Thymus (tissue), 11 donors: ENCODE measurements at regions not wholly inside any gene's neighbourhood (a gene's known extent, or its start where the extent isn't known, plus 50 kb on each side); places are given as distances from the start of the nearest gene placed in this dataset.

Source experiments
- DNase-seq, 9 donors: peaks; one replicate each; pipeline ENCODE4 v3.0.0-alpha.2; 2013; ENCODE audit warnings: low spot score in 9 of 9, low read depth in 6 of 9, missing footprints in 1 of 9
- H3K27ac ChIP-seq, 2 donors: one replicate each; pipeline ENCODE4 v1.5.1; 2013; ENCODE audit warnings: control low read depth in 1 of 2, low read depth in 1 of 2, low read length in 1 of 2, mild to moderate bottlenecking in 1 of 2, moderate library complexity in 1 of 2
- H3K27me3 ChIP-seq, 2 donors: one replicate each; pipeline ENCODE4 v1.5.1; 2013; ENCODE audit warnings: low read length in 1 of 2; ENCODE audit not compliant: control insufficient read depth in 2 of 2, insufficient read depth in 1 of 2
- H3K36me3 ChIP-seq, 2 donors: one replicate each; pipeline ENCODE4 v1.5.1; 2013; ENCODE audit warnings: low read length in 1 of 2, mild to moderate bottlenecking in 1 of 2, moderate library complexity in 1 of 2; ENCODE audit not compliant: control insufficient read depth in 2 of 2, insufficient read depth in 2 of 2
- H3K4me1 ChIP-seq, 2 donors: one replicate each; pipeline ENCODE4 v1.5.1; 2013; ENCODE audit warnings: low read length in 2 of 2; ENCODE audit not compliant: control insufficient read depth in 2 of 2, insufficient read depth in 2 of 2
- H3K4me3 ChIP-seq, 2 donors: one replicate each; pipeline ENCODE4 v1.5.1; 2013; ENCODE audit warnings: low read length in 2 of 2, control low read depth in 1 of 2, mild to moderate bottlenecking in 1 of 2
- H3K9me3 ChIP-seq, 2 donors: one replicate each; pipeline ENCODE4 v1.5.1; 2013; ENCODE audit warnings: low read length in 1 of 2, mild to moderate bottlenecking in 1 of 2; ENCODE audit not compliant: control insufficient read depth in 2 of 2, insufficient read depth in 1 of 2
- WGBS: extraction: QIAGEN DNeasy Blood & Tissue Kit; methylation state at CpG from one replicate; pipeline ENCODE4 v1.1.7; 2013; 5-methylcytosine and 5-hydroxymethylcytosine counted together
- donor health status: healthy.

- Histone ChIP-seq H3K27me3 (no peaks in the 10 kb centered on the region), H3K4me3 (no peak overlapping the region), H3K36me3 (no peaks in the 10 kb centered on the region), H3K4me1 (no peaks in the 10 kb centered on the region), H3K27ac (no peak overlapping the region), H3K9me3 (no peaks in the 10 kb centered on the region)
- WGBS: 94% methylated on average over 1 of the region's 1 CpG
- no peak for DNase-seq
Observed at GRCh38 chr4:136124251-136124745, 1408.0 kb downstream of the PCDH18 start.

GRCh38 chr4:136121426-136121825 lies 1410.9 kb downstream of the PCDH18 start:
- H3K27ac ChIP-seq: no peak overlapping the region
- no peak for DNase-seq
- H3K36me3 ChIP-seq: no peaks in the 10 kb centered on the region
- H3K27me3 ChIP-seq: no peaks in the 10 kb centered on the region
- no peaks in the 10 kb centered on the region for H3K4me1 ChIP-seq
- no peak overlapping the region for H3K4me3 ChIP-seq
- H3K9me3 ChIP-seq: no peaks in the 10 kb centered on the region

GRCh38 chr4:136113921-136114320 lies 1418.4 kb downstream of the PCDH18 start:
- WGBS: 83% methylated on average over 2 of the region's 2 CpGs
- no peaks in the 10 kb centered on the region for H3K9me3 ChIP-seq
- H3K4me3 ChIP-seq: no peak overlapping the region

GRCh38 chr4:136112116-136112515 lies 1420.2 kb downstream of the PCDH18 start:
- Histone ChIP-seq H3K9me3 (no peaks in the 10 kb centered on the region), H3K27me3 (no peaks in the 10 kb centered on the region), H3K4me3 (no peak overlapping the region), H3K36me3 (no peaks in the 10 kb centered on the region), H3K4me1 (no peaks in the 10 kb centered on the region), H3K27ac (no peak overlapping the region)
- no peak for DNase-seq
- 64% methylated on average over 1 of the region's 1 CpG for WGBS

More at GRCh38 chr4:136113921-136114320, 1418.4 kb downstream of the PCDH18 start:
- Histone ChIP-seq H3K36me3 (no peaks in the 10 kb centered on the region), H3K27ac (no peak overlapping the region), H3K4me1 (no peaks in the 10 kb centered on the region), H3K27me3 (no peaks in the 10 kb centered on the region)
- no peak for DNase-seq

GRCh38 chr4:136106753-136107152 lies 1425.5 kb downstream of the PCDH18 start:
- no peak overlapping the region for H3K4me3 ChIP-seq
- WGBS: 85% methylated on average over 1 of the region's 1 CpG
- H3K27me3 ChIP-seq: no peaks in the 10 kb centered on the region
- no peak overlapping the region for H3K27ac ChIP-seq
- H3K4me1 ChIP-seq: no peaks in the 10 kb centered on the region
- no peaks in the 10 kb centered on the region for H3K36me3 ChIP-seq
- no peaks in the 10 kb centered on the region for H3K9me3 ChIP-seq
- no peak for DNase-seq

GRCh38 chr4:136103616-136104015 lies 1428.7 kb downstream of the PCDH18 start:
- H3K4me3 ChIP-seq: no peak overlapping the region
- no peaks in the 10 kb centered on the region for H3K9me3 ChIP-seq
- H3K4me1 ChIP-seq: no peaks in the 10 kb centered on the region
- 92% methylated on average over 4 of the region's 4 CpGs for WGBS
- no peaks in the 10 kb centered on the region for H3K27me3 ChIP-seq
- H3K36me3 ChIP-seq: no peaks in the 10 kb centered on the region
- DNase-seq: no peak
- H3K27ac ChIP-seq: no peak overlapping the region

GRCh38 chr4:136097676-136098075 lies 1434.6 kb downstream of the PCDH18 start:
- H3K9me3 ChIP-seq: no peaks in the 10 kb centered on the region
- WGBS: 97% methylated on average over 4 of the region's 4 CpGs
- DNase-seq: no peak

GRCh38 chr4:136088211-136088867 lies 1444.0 kb downstream of the PCDH18 start:
- DNase-seq: no peak
- WGBS: 94% methylated on average over 4 of the region's 4 CpGs
- Histone ChIP-seq H3K9me3 (no peaks in the 10 kb centered on the region), H3K27me3 (no peaks in the 10 kb centered on the region), H3K27ac (no peak overlapping the region), H3K36me3 (no peaks in the 10 kb centered on the region), H3K4me1 (no peaks in the 10 kb centered on the region), H3K4me3 (no peak overlapping the region)

More at GRCh38 chr4:136097676-136098075, 1434.6 kb downstream of the PCDH18 start:
- H3K4me3 ChIP-seq: no peak overlapping the region
- no peak overlapping the region for H3K27ac ChIP-seq
- H3K36me3 ChIP-seq: no peaks in the 10 kb centered on the region
- no peaks in the 10 kb centered on the region for H3K4me1 ChIP-seq
- H3K27me3 ChIP-seq: no peaks in the 10 kb centered on the region

- H3K9me3 ChIP-seq: no peaks in the 10 kb centered on the region
Observed at GRCh38 chr4:136078976-136079375, 1453.3 kb downstream of the PCDH18 start.

More at GRCh38 chr4:136078976-136079375, 1453.3 kb downstream of the PCDH18 start:
- no peaks in the 10 kb centered on the region for H3K4me1 ChIP-seq
- no peaks in the 10 kb centered on the region for H3K36me3 ChIP-seq
- H3K27ac ChIP-seq: no peak overlapping the region
- DNase-seq: no peak
- WGBS: 2% methylated on average over 1 of the region's 1 CpG
- H3K27me3 ChIP-seq: no peaks in the 10 kb centered on the region
- no peak overlapping the region for H3K4me3 ChIP-seq
